Activated B cell treated with CpG ODN at 0.5 μM for 24 hours (primary cell): ENCODE measurements at regions not wholly inside any gene's neighbourhood (a gene's known extent, or its start where the extent isn't known, plus 50 kb on each side); places are given as distances from the start of the nearest gene placed in this dataset.

Experiments used
- ATAC-seq: fragments of 200-7000 bp; cut with Tn5 transposase; one replicate; pipeline ENCODE4 v1.10.0; 2021; ENCODE audit warnings: low read depth, mild to moderate bottlenecking, moderate library complexity
- CTCF ChIA-PET: fragments of 350-600 bp; sonication (Branson Sonifier 250); formaldehyde crosslinking; loops from one replicate; lab custom pipeline; 2021; ENCODE audit warnings: antibody characterized with exemption; lab: Charles Lee
- POLR2A ChIA-PET: fragments of 350-600 bp; sonication (Branson Sonifier 250); formaldehyde crosslinking; loops from one replicate; lab custom pipeline; 2021; ENCODE audit warnings: antibody characterized with exemption; lab: Charles Lee
- DNase-seq: peaks from one replicate; pipeline ENCODE4 v3.0.0; 2022
- H3K27ac Mint-ChIP-seq: one replicate; pipeline ENCODE4 v1.8.0; 2020; ENCODE audit warnings: mixed read lengths
- H3K27me3 Mint-ChIP-seq: one replicate; pipeline ENCODE4 v1.8.0; 2021; ENCODE audit warnings: mixed read lengths
- H3K36me3 Mint-ChIP-seq: one replicate; pipeline ENCODE4 v1.8.0; 2021; ENCODE audit warnings: low read depth, mixed read lengths
- H3K4me1 Mint-ChIP-seq: one replicate; pipeline ENCODE4 v1.8.0; 2021; ENCODE audit warnings: mixed read lengths
- H3K4me3 Mint-ChIP-seq: one replicate; pipeline ENCODE4 v1.8.0; 2020; ENCODE audit warnings: mild to moderate bottlenecking, mixed read lengths
- H3K9me3 Mint-ChIP-seq: one replicate; pipeline ENCODE4 v1.8.0; 2020; ENCODE audit warnings: mixed read lengths
- intact Hi-C: fragments of 100-400 bp; cut with micrococcal nuclease; formaldehyde crosslinking; loops from one replicate; pipeline ENCODE4 v1.15.1; 2024
- TF ChIP-seq, protein P1 (sequence below): fragments of 200-600 bp; IDR thresholded peaks from one replicate; pipeline ENCODE4 v1.8.0; 2022; ENCODE audit warnings: antibody characterized with exemption, mild to moderate bottlenecking

DNA sequence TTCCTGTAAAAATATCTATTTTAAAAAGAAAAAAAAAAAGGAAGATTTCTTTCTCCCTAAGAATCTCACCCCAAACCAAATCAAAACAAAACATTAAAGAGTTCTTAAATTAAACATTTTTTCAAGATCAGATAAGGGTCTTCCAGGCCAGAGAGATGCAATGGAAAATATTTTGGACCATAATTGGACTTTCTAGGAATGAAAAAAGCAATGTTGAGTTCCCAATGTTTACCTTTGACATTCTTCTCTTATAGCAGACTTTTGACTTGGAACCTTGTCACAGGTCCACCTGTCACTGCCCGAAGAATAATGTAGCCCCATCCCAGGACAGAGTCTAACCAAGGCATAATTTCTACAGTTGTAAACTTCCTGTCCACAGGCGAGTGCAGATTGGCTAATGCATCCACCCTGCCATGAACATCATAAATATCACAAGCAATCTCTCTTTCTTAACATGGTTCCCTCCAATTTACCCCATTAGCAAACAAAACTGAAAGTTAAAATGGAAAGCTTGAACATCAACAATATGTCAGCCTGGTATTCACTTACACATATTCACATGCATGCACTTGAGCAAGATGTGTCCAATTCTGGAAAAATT is 121.7 kb upstream of the ZNF366 start:
- CTCF ChIA-PET, result no interaction called here
- TF ChIP-seq, protein P1, sequence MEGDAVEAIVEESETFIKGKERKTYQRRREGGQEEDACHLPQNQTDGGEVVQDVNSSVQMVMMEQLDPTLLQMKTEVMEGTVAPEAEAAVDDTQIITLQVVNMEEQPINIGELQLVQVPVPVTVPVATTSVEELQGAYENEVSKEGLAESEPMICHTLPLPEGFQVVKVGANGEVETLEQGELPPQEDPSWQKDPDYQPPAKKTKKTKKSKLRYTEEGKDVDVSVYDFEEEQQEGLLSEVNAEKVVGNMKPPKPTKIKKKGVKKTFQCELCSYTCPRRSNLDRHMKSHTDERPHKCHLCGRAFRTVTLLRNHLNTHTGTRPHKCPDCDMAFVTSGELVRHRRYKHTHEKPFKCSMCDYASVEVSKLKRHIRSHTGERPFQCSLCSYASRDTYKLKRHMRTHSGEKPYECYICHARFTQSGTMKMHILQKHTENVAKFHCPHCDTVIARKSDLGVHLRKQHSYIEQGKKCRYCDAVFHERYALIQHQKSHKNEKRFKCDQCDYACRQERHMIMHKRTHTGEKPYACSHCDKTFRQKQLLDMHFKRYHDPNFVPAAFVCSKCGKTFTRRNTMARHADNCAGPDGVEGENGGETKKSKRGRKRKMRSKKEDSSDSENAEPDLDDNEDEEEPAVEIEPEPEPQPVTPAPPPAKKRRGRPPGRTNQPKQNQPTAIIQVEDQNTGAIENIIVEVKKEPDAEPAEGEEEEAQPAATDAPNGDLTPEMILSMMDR, result no peak
- no peaks in the 10 kb centered on the region for H3K4me1 Mint-ChIP-seq
- ATAC-seq (no peak), DNase-seq (no peak)
- POLR2A ChIA-PET, result no interaction called here
- H3K4me3 Mint-ChIP-seq, result no peak overlapping the region
- H3K9me3 Mint-ChIP-seq, result no peaks in the 10 kb centered on the region
- peaks cover 13% of the 10 kb centered on the region for H3K27me3 Mint-ChIP-seq
- no peak overlapping the region for H3K27ac Mint-ChIP-seq
- intact Hi-C loops, result no loop called here
- H3K36me3 Mint-ChIP-seq, result no peaks in the 10 kb centered on the region

- POLR2A ChIA-PET, result no interaction called here
- TF ChIP-seq, protein P1, result no peak
- no peak for DNase-seq
- Mint-ChIP-seq H3K36me3 (no peaks in the 10 kb centered on the region), H3K4me1 (no peaks in the 10 kb centered on the region), H3K27ac (no peak overlapping the region), H3K27me3 (peaks cover 18% of the 10 kb centered on the region), H3K9me3 (no peaks in the 10 kb centered on the region), H3K4me3 (no peak overlapping the region)
- ATAC-seq, result no peak
- intact Hi-C loops, result no loop called here
- CTCF ChIA-PET, result no interaction called here
Observed at GRCh38 chr5:72625332-72625731, 118.1 kb upstream of the ZNF366 start.

DNA sequence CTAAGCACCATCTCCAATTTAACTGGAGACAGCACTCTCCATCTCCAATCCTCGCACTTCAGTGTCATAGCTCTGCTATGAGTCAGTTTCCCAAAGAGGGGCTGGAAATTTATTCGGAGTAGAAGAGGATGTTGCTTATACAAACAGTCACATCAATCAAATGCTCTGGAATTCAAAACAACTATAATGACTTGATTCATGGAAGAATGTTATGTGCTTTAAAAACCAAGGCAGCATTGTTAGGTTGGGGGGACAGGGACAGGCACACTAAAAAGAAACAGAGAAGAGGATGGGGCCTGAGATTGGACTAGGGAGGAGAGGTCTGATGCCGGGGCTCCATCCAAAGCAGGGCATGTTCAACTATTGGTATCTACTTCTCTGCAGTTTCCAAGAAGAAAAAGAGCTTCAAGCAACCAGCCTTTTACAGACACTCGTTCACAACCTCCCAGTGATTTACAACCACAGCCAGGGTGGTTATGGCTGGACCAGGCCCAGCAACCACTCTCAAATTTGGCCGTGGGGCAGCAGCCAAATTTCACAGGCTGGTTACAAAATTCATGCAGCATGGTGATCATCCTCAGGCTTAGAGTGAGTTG is 117.5 kb upstream of the ZNF366 start:
- TF ChIP-seq, protein P1, result no peak
- POLR2A ChIA-PET, result no interaction called here
- H3K27ac Mint-ChIP-seq, result no peak overlapping the region
- no peaks in the 10 kb centered on the region for H3K9me3 Mint-ChIP-seq
- DNase-seq, result no peak
- H3K4me1 Mint-ChIP-seq, result no peaks in the 10 kb centered on the region
- H3K36me3 Mint-ChIP-seq, result no peaks in the 10 kb centered on the region
- ATAC-seq, result no peak
- no peak overlapping the region for H3K4me3 Mint-ChIP-seq
- intact Hi-C loops, result no loop called here
- CTCF ChIA-PET, result no interaction called here
- peaks cover 22% of the 10 kb centered on the region for H3K27me3 Mint-ChIP-seq

GRCh38 chr5:72623936-72624335 is 116.7 kb upstream of the ZNF366 start:
- CTCF ChIA-PET, result no interaction called here
- intact Hi-C loops, result no loop called here
- DNase-seq, result no peak
- H3K9me3 Mint-ChIP-seq, result no peaks in the 10 kb centered on the region
- H3K36me3 Mint-ChIP-seq, result no peaks in the 10 kb centered on the region
- H3K4me1 Mint-ChIP-seq, result no peaks in the 10 kb centered on the region
- no peak overlapping the region for H3K27ac Mint-ChIP-seq
- ATAC-seq, result no peak
- H3K27me3 Mint-ChIP-seq, result peaks cover 21% of the 10 kb centered on the region
- POLR2A ChIA-PET, result no interaction called here
- TF ChIP-seq, protein P1, result no peak
- no peak overlapping the region for H3K4me3 Mint-ChIP-seq

DNA sequence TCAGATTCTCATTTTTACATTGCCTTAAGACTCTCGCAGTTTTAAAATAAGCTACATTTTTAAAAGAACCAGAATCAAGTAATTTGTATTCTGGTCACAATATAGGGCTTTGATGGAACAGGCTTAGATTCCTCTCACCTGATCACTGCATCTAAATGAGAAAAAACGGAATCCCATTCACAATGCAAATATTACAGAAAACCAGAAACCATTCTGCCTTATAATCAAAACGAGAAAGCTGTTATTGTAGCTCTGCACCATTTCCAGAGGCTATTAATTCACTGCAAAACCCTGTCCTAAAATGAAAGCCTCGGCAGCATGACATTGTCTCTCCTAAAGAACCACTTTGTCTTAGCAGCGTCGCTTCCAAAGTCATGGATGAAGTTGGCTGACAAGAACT is 116.1 kb upstream of the ZNF366 start:
- no peaks in the 10 kb centered on the region for H3K4me1 Mint-ChIP-seq
- H3K4me3 Mint-ChIP-seq, result no peak overlapping the region
- no peak overlapping the region for H3K27ac Mint-ChIP-seq
- TF ChIP-seq, protein P1, result no peak
- H3K27me3 Mint-ChIP-seq, result peaks cover 21% of the 10 kb centered on the region
- H3K36me3 Mint-ChIP-seq, result no peaks in the 10 kb centered on the region
- ATAC-seq (no peak), DNase-seq (no peak)
- no peaks in the 10 kb centered on the region for H3K9me3 Mint-ChIP-seq
- intact Hi-C loops, result no loop called here
- POLR2A ChIA-PET, result no interaction called here
- CTCF ChIA-PET, result no interaction called here
